ENCODE measurements at regions not wholly inside any gene's neighbourhood (a gene's known extent, or its start where the extent isn't known, plus 50 kb on each side); places are given as distances from the start of the nearest gene placed in this dataset.

DNA sequence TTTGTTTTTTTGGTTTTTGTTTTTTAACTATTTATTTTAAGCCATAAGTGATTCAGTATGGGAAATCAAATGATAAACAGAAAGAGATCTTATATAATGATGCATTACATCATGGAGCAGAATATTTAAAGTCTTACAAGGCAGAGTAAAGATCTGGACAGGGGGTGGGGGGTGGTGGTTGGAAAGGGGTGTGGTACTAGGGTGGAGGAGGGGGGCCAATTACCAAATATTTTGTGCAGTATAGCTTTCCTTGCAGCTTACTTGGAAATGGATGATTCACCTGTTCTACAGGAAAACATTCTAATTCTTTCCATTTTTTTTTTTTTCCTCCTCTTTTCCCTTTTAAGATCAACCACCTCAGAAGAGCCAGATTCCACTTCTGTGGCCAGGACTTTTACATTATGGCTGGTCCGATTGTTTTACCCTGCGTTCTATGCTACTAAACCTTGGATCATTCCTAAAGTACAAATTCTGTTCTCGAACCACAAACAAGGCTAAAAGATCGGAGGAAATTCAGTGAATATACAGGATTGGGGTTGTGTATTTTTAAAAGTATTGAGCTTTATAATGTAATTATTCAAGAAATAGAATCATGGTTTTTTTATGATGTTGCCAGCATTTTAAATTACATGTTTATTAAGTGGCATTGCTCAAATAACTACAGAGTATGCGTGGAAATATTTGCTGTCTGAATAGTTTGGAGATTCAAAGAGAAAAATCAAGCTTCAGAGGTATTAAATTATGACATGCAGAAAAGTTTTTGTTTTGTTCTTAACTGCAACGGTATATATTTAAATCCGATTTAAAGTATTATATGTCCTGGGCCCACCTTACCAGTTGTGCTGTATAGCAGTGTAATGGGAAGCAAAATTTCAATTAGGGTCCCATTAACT, 859.5 kb downstream of the USP25 start:
- H3K9me3 ChIP-seq = no peaks in the 10 kb centered on the region
- ATAC-seq (no peak), DNase-seq (no peak)
- WGBS, 4 donors = 93 to 94% (median 93%) methylated on average over 7 of the region's 7 CpGs
- H3K27me3 ChIP-seq = no peaks in the 10 kb centered on the region
- H3K36me3 ChIP-seq = no peaks in the 10 kb centered on the region
- TF ChIP-seq CTCF (IDR thresholded peaks at IDR 0.05) = no peak
- TF ChIP-seq POLR2A (IDR thresholded peaks at IDR 0.05) = no peak
- H3K27ac ChIP-seq = peak overlapping the region in 3 of 12 donors; percentile 39 to 76 (median 76)
- peak overlapping the region in 4 of 12 donors; percentile 36 to 45 (median 43) for H3K4me3 ChIP-seq
- peaks cover 0 to 40% (median 19%) of the 10 kb centered on the region in 12 donors for H3K4me1 ChIP-seq
- intact Hi-C loops (cut with DNase I) = loop anchor here in 5 of 10 donors (5.0 to 10.0 kb wide), 6 partner anchors 54 to 172 kb away; no protein-coding TSS in a partner anchor

DNA sequence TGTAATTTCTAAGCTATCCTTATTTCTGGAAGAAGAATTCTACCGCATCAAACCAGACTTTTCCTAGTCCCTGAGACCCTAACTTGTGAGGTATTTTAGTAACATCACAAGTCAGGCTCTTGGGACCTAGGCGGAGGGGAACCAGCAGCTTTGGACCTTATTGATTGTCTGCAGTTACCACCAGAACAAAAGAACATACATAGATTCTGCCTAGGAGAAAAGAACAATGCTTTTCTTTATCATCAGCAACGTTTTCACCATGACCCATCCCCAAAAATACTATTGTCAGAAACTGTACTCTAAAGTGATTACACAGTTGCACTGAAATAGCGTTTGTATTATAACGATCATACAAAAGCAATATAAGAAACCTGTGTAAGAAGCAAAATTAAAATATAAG, 860.4 kb downstream of the USP25 start:
- TF ChIP-seq CTCF (IDR thresholded peaks at IDR 0.05) (no peak), POLR2A (IDR thresholded peaks at IDR 0.05) (no peak)
- no peak overlapping the region for H3K27ac ChIP-seq
- H3K27me3 ChIP-seq = no peaks in the 10 kb centered on the region
- 81 to 85% (median 84%) methylated on average over 5 of the region's 5 CpGs for WGBS, 4 donors
- no peak overlapping the region for H3K4me3 ChIP-seq
- H3K9me3 ChIP-seq = no peaks in the 10 kb centered on the region
- peaks cover 0 to 33% (median 19%) of the 10 kb centered on the region in 12 donors for H3K4me1 ChIP-seq
- intact Hi-C loops (cut with DNase I) = no loop called here
- no peaks in the 10 kb centered on the region for H3K36me3 ChIP-seq
- ATAC-seq = no peak
- no peak for DNase-seq

DNA sequence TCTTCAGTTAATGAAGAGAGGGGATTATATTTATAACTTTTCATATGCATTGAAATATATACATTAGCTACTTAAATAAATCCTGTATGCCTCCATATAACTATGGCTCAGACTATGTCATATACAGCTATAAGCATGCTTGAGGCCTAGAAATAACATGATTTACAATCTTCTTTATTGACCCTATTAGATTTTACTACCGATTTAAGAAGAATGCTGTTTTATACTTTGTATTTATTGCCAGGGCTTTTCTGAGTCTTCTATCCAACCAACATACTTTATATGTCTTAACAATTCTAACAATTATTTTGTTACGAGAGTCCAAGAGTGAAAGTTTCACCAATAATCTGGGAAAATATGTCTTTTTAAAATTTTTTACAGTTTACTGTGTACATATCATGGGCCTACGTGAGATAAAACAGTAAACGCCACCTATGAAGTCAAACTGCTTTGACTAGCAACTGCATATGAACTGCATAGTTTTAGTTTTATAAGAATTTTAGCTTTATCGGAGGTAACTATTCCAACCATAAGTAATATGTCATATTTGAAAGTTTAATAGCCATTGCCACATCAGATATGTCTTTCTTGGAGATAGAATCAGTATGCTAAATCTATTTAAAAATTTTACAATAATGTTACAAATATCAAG, 861.0 kb downstream of the USP25 start:
- Histone ChIP-seq H3K9me3 (no peaks in the 10 kb centered on the region), H3K36me3 (no peaks in the 10 kb centered on the region), H3K27ac (no peak overlapping the region), H3K4me1 (peaks cover 0 to 33% (median 19%) of the 10 kb centered on the region in 12 donors), H3K27me3 (no peaks in the 10 kb centered on the region), H3K4me3 (no peak overlapping the region)
- ATAC-seq (no peak), DNase-seq (no peak)
- intact Hi-C loops (cut with DNase I) = no loop called here
- WGBS, 4 donors = 93 to 96% (median 95%) methylated on average over 5 of the region's 5 CpGs
- no peak for TF ChIP-seq CTCF (IDR thresholded peaks at IDR 0.05)
- TF ChIP-seq POLR2A (IDR thresholded peaks at IDR 0.05) = no peak

- Histone ChIP-seq H3K27ac (no peak overlapping the region), H3K36me3 (peaks cover 0 to 6% (median 0%) of the 10 kb centered on the region in 9 donors), H3K4me1 (peaks cover 0 to 17% (median 7%) of the 10 kb centered on the region in 12 donors), H3K9me3 (no peaks in the 10 kb centered on the region), H3K27me3 (no peaks in the 10 kb centered on the region), H3K4me3 (no peak overlapping the region)
- WGBS, 4 donors = 77 to 82% (median 79%) methylated on average over 5 of the region's 5 CpGs
- DNase-seq (no peak), ATAC-seq (no peak)
- TF ChIP-seq CTCF (IDR thresholded peaks at IDR 0.05) (no peak), POLR2A (IDR thresholded peaks at IDR 0.05) (no peak)
- intact Hi-C loops (cut with DNase I) = no loop called here
Measured at GRCh38 chr21:16592381-16592780, 862.6 kb downstream of the USP25 start.

All from heart left ventricle (tissue), 16 donors.